GM12878 (cell line): ENCODE measurements at regions not wholly inside any gene's neighbourhood (a gene's known extent, or its start where the extent isn't known, plus 50 kb on each side); places are given as distances from the start of the nearest gene placed in this dataset.

Experiments used
- ATAC-seq: fragments of 200-7000 bp; cut with Tn5 transposase; 3 replicates; pipeline ENCODE4 v1.9.1; 2020; ENCODE audit warnings: mild to moderate bottlenecking, moderate library complexity
- BruUV-seq: library from RNA; stranded (reverse); fragments of 400-500 nt; replicated peaks from 2 replicates; lab custom pipeline; 2021; lab: Mats Ljungman, UMichigan
- CTCF ChIA-PET: fragments of 300-600 bp; sonication (Branson Sonifier 250); formaldehyde crosslinking; extraction: SDS; loops from one replicate; lab custom pipeline; 2021; ENCODE audit warnings: inconsistent platforms; lab: Yijun Ruan, JAX
- POLR2A ChIA-PET: fragments of 350-600 bp; formaldehyde crosslinking; extraction: SDS; loops from one replicate; lab custom pipeline; 2021; ENCODE audit warnings: inconsistent platforms; lab: Charles Lee
- RAD21 ChIA-PET: fragments of 300-600 bp; sonication (Branson Sonifier 250); formaldehyde crosslinking; loops from one replicate; lab custom pipeline; 2023; ENCODE audit warnings: antibody characterized with exemption; ENCODE audit not compliant: unreplicated experiment; lab: Charles Lee
- SMC1A ChIA-PET: fragments of 300-600 bp; sonication (Branson Sonifier 250); formaldehyde crosslinking; loops from one replicate; lab custom pipeline; 2023; ENCODE audit not compliant: unreplicated experiment, uncharacterized antibody; lab: Charles Lee
- DNase-seq: peaks from one replicate; pipeline ENCODE4 v3.0.0-alpha.2; 2011; ENCODE audit warnings: low read depth, low spot score
- FAIRE-seq: peaks from 3 replicates; lab custom pipeline; 2011; peaks lifted over from hg19 to GRCh38; lab: Jason Lieb, UNC
- H2AFZ ChIP-seq: 2 replicates; pipeline ENCODE4 v1.6.0; 2011; ENCODE audit warnings: low read depth, low read length, control low read depth; ENCODE audit not compliant: control insufficient read depth
- H3K27ac ChIP-seq: 2 replicates; pipeline ENCODE4 v1.5.1; 2011; ENCODE audit warnings: control low read depth; ENCODE audit not compliant: control insufficient read depth, insufficient read depth
- H3K27me3 ChIP-seq, 2 experiments: replicated peaks in 1 of 2; 2 replicates each; pipeline versions ENCODE4 v1.6.0 to v1.6.1; 2011; ENCODE audit warnings: low read length in 1 of 2; ENCODE audit not compliant: control insufficient read depth in 2 of 2, insufficient read depth in 2 of 2
- H3K36me3 ChIP-seq, 2 experiments: 2 replicates each; pipeline ENCODE4 v1.5.1; 2011; ENCODE audit warnings: low read length in 1 of 2; ENCODE audit not compliant: control insufficient read depth in 2 of 2, insufficient read depth in 2 of 2
- H3K4me1 ChIP-seq: 2 replicates; pipeline ENCODE4 v1.6.1; 2011; ENCODE audit warnings: mild to moderate bottlenecking, low read length, moderate library complexity, mixed read lengths; ENCODE audit not compliant: control insufficient read depth, insufficient read depth
- H3K4me2 ChIP-seq: 2 replicates; pipeline ENCODE4 v1.6.0; 2011; ENCODE audit warnings: control low read depth; ENCODE audit not compliant: control insufficient read depth, insufficient read depth
- H3K4me3 ChIP-seq: fragments of 200-600 bp; sonication (generic); 2 replicates; pipeline ENCODE4 v1.5.1; 2016
- H3K79me2 ChIP-seq: 2 replicates; pipeline ENCODE4 v1.6.0; 2011; ENCODE audit warnings: low read length; ENCODE audit not compliant: control insufficient read depth, insufficient read depth
- H3K9ac ChIP-seq: 2 replicates; pipeline ENCODE4 v1.8.0; 2011; ENCODE audit warnings: low read length, control low read depth, mixed read lengths; ENCODE audit not compliant: control insufficient read depth, insufficient read depth
- H3K9me3 ChIP-seq: replicated peaks from 3 replicates; pipeline ENCODE4 v1.5.1; 2011; ENCODE audit warnings: mild to moderate bottlenecking, low read length; ENCODE audit not compliant: control insufficient read depth, insufficient read depth
- H4K20me1 ChIP-seq: 2 replicates; pipeline ENCODE4 v1.6.0; 2011; ENCODE audit not compliant: control insufficient read depth, insufficient read depth
- ATF7 ChIP-seq: fragments of 450-650 bp; IDR thresholded peaks from 2 replicates; pipeline ENCODE4 v1.6.1; 2016; ENCODE audit warnings: low read depth, mild to moderate bottlenecking
- BACH1 ChIP-seq: fragments of 450-650 bp; IDR thresholded peaks from 2 replicates; pipeline ENCODE4 v1.6.1; 2017; ENCODE audit warnings: mild to moderate bottlenecking, borderline replicate concordance
- CBX5 ChIP-seq: sonication (generic); IDR thresholded peaks from 2 replicates; pipeline ENCODE4 v1.6.1; 2016; ENCODE audit warnings: low read depth, moderate library complexity, mild to moderate bottlenecking, inconsistent platforms
- CEBPZ ChIP-seq: fragments of 150-350 bp; IDR thresholded peaks from 2 replicates; pipeline ENCODE4 v1.6.1; 2016; ENCODE audit warnings: low read depth, low read length
- CHD4 ChIP-seq: fragments of 200-600 bp; sonication (generic); IDR thresholded peaks from 2 replicates; pipeline ENCODE4 v1.6.1; 2016; ENCODE audit warnings: mild to moderate bottlenecking
- E4F1 ChIP-seq: fragments of 450-650 bp; IDR thresholded peaks from 2 replicates; pipeline ENCODE4 v1.6.1; 2018; ENCODE audit warnings: borderline replicate concordance, mild to moderate bottlenecking; ENCODE audit not compliant: partially characterized antibody
- KDM1A ChIP-seq: fragments of 200-600 bp; sonication (generic); IDR thresholded peaks from 2 replicates; pipeline ENCODE4 v1.6.1; 2016; ENCODE audit warnings: borderline replicate concordance
- MAX ChIP-seq: IDR thresholded peaks from 2 replicates; pipeline ENCODE4 v1.6.1; 2012; ENCODE audit warnings: low read depth, low read length, improper control_type of control experiment
- MTA2 ChIP-seq: fragments of 450-650 bp; IDR thresholded peaks from 2 replicates; pipeline ENCODE4 v1.6.1; 2016; ENCODE audit warnings: low read depth, mild to moderate bottlenecking, moderate library complexity
- NFYB ChIP-seq: IDR thresholded peaks from 2 replicates; pipeline ENCODE4 v1.6.1; 2011; ENCODE audit warnings: low read depth, mild to moderate bottlenecking, low read length, improper control_type of control experiment, moderate library complexity; ENCODE audit not compliant: insufficient read depth
- PML ChIP-seq: IDR thresholded peaks from 2 replicates; pipeline ENCODE4 v1.6.1; 2012; ENCODE audit warnings: low read length, inconsistent platforms
- SREBF1 ChIP-seq: IDR thresholded peaks from 2 replicates; pipeline ENCODE4 v1.6.1; 2012; ENCODE audit warnings: mild to moderate bottlenecking, low read length
- TCF3 ChIP-seq: IDR thresholded peaks from 2 replicates; pipeline ENCODE4 v1.6.1; 2012; ENCODE audit warnings: low read depth, mild to moderate bottlenecking, low read length, borderline replicate concordance; ENCODE audit not compliant: insufficient read depth
- ZNF622 ChIP-seq: fragments of 450-650 bp; IDR thresholded peaks from 2 replicates; pipeline ENCODE4 v1.6.1; 2017; ENCODE audit warnings: mild to moderate bottlenecking, inconsistent platforms
- WGBS: methylation state at CpG from one replicate; pipeline ENCODE4 v1.1.6; 2016; ENCODE audit warnings: low lambda C conversion rate; ENCODE audit not compliant: insufficient replicate concordance, insufficient coverage; ENCODE audit errors: missing lambda C conversion rate; 5-methylcytosine and 5-hydroxymethylcytosine counted together
- in situ Hi-C: fragments of 300-500 bp; cut with MboI; formaldehyde crosslinking; loops from 9 replicates; pipeline ENCODE4 v1.14.3; 2018; ENCODE audit warnings: mixed read lengths
- intact Hi-C: fragments of 100-400 bp; cut with micrococcal nuclease; formaldehyde crosslinking; loops from one replicate; pipeline ENCODE4 v1.14.2; 2022; ENCODE audit not compliant: unreplicated experiment

- Histone ChIP-seq H3K79me2 (no peaks in the 10 kb centered on the region), H3K4me3 (no peak overlapping the region), H3K4me2 (no peak overlapping the region), H2AFZ (no peak overlapping the region), H3K36me3 (no peaks in the 10 kb centered on the region), H3K4me1 (peaks cover 8% of the 10 kb centered on the region), H3K9me3 (no peaks in the 10 kb centered on the region; the same call in 2 of the 3 replicates), H3K27ac (no peak overlapping the region), H4K20me1 (no peaks in the 10 kb centered on the region), H3K27me3 (no peaks in the 10 kb centered on the region), H3K9ac (no peak overlapping the region)
- intact Hi-C loops (no loop called here), in situ Hi-C loops (no loop called here)
- no peak for DNase-seq
- no TSS peak for BruUV-seq
- ChIA-PET POLR2A (no interaction called here), CTCF (no interaction called here), RAD21 (no interaction called here)
- WGBS = 100% methylated on average over 1 of the region's 1 CpG
- no peak for ATAC-seq
- no peak for FAIRE-seq
- TF ChIP-seq MTA2 = no peak
- no peak for TF ChIP-seq BACH1
- no peak for TF ChIP-seq CHD4
- no peak for TF ChIP-seq KDM1A
- TF ChIP-seq CBX5 = no peak
- no peak for TF ChIP-seq CEBPZ
- TF ChIP-seq SREBF1 = no peak
- no peak for TF ChIP-seq E4F1
- TF ChIP-seq ATF7 = no peak
- TF ChIP-seq NFYB = no peak
- no peak for TF ChIP-seq ZNF622
- TF ChIP-seq PML = no peak
- no peak for TF ChIP-seq MAX
- TF ChIP-seq TCF3 = no peak
- TF ChIP-seq, all 136 proteins: peak for 0
- SMC1A ChIA-PET = no interaction called here
Observed at GRCh38 chr2:234296991-234297390, 199.9 kb downstream of the ARL4C start.
